NCI-H69 (cell line): ENCODE measurements at regions not wholly inside any gene's neighbourhood (a gene's known extent, or its start where the extent isn't known, plus 50 kb on each side); places are given as distances from the start of the nearest gene placed in this dataset.
A peak's percentile ranks its signal among the peaks of the same experiment; 100 is the strongest.
"Not testable (repeated sequence)": the region's sequence is repeated elsewhere in the genome, so short reads cannot be mapped to it uniquely, and the experiment has no call there.

ENCODE experiments used
- DNase-seq: peaks from one replicate; lab custom pipeline; 2025; lab: John Stamatoyannopoulos, UW

- peak; percentile 30 for DNase-seq
Observed at GRCh38 chr2:49686291-49686690, 532.0 kb upstream of the FSHR start.

DNA sequence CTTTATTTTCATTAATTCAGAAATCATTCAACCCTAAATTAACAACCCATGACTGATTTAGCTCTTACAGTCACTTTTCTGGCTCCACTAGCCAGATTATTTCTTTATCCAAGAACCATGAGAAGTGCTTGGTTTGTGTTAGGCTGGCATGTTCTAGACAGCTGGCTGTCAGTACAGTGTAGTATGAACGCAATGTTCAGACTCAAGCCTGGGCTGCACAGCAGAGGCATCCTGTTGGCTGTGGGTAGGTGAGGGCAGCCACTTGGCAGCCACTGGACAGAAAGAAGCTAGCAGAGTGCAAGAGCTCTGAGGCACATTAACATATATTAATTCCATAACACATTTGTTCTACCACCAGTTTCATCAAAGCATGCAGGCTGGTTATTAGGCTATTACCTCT is 522.9 kb upstream of the FSHR start:
- no peak for DNase-seq

DNA sequence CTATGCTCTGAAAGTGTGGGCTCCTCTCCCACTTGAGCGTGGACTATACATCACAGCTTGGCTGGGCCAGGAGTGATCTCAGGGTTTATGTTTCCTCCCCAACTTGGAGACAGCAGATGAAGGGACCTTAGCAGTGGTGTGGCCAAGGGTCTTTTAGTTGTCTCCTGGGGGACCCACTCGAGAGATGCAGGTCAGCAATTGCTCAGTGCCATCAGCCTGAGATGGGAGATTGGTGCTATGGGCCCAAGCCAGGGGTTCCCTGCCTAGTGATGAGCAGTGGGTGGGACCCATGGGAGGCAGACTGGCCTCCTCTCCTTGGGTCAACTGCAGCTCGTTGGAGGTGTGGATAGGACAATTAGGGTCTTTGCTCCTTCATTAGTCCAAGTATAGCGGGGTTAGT is 510.5 kb upstream of the FSHR start:
- no peak for DNase-seq

DNA sequence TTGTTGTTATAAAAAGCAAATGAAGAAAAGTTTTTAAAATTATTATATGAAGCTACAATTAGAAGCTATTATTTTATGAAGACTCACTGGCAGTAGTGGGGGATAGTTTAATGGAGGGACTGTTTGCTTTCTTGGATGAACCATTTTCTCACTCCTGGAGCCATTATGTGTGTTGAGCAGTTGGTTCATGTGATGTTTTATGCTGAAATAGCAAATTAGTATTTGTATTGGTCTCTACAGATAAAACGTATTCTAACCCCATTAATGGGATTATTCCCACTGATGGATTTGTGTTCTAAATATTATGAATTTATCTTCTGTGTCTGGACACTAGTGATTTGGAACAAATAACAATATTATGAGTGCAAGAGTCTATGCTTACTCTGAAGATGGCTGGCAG is 507.5 kb upstream of the FSHR start:
- DNase-seq = no peak

DNA sequence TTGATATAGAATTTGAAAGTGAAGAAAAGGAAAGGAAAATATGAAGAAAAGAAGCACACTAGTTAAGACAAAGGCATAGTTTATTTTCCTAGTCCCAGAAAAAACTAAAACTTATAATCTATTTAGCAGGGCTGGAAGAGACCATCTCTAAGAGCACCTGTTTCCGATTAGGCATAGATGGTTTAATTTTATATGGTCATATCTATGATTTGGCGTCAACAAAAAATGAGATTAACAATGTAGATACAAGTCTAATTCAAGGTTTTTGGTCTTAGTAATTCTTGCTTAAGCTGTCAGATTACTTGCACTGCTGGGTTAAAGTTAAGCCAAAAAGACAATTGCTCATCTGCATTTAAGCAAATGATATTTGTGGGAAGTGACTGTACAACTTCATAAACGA is 502.5 kb upstream of the FSHR start:
- no peak for DNase-seq

DNA sequence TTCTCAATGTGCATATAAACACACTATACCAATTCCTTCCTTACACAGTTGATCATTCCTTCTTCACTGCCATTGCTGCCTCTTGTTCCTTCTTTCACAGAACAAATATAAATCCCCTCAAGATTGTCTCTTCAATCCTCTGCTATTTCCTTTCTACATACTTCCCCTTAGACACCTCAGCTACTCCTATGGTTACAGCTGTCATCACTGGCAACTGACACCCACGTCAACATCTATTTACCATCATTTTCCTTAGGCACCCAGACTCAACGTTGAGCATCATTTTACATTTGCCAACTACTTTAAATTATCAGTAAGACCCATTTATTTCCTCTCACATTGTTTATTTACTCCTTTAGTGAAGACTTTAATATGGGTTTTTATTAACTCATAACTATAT is 488.8 kb upstream of the FSHR start:
- DNase-seq = no peak

- no peak for DNase-seq
Observed at GRCh38 chr2:49640630-49641029, 486.3 kb upstream of the FSHR start.

GRCh38 chr2:49621016-49621415 is 466.7 kb upstream of the FSHR start:
- no peak for DNase-seq

- DNase-seq = peak; percentile 22
Observed at GRCh38 chr2:49619804-49620203, 465.5 kb upstream of the FSHR start.

DNA sequence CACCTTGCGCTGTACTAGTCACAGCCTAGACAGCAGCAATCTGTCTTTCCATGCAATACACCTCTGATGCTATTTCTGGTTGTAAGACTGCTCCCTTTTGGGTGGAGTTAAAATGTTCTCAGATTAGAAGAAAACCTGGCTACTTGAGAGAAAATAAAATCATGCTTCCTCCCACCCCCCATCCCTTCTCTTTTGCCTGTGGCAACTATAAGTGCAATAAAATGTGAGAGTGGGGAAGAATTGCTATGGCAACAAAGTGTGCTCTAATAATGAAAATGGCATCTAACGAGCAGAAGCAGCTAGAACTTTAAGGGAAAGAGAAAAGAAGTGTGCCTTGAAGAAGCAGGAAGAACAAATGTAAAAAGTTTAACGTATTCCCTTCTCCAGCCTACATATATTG is 464.2 kb upstream of the FSHR start:
- no peak for DNase-seq

GRCh38 chr2:49616800-49617199 is 462.5 kb upstream of the FSHR start:
- DNase-seq = peak; percentile 55

DNA sequence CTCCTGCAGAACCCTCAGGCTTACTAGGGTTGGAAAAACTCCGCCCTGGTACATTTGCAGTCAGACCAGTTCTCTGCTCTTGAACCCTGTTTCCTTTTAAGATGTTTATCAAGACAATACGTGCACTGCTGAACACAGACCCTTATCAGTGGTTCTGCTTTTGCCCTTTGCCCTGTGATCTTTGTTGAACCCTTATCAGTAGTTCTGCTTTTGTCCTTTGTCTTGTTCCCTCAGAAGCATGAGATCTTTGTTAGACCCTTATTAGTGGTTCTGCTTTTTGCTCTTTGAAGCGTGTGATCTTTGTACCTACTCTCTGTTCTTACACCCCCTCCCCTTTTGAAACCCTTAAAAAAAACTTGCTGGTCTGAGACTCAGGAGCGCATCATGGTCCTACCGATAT is 457.5 kb upstream of the FSHR start:
- not testable (repeated sequence) for DNase-seq

GRCh38 chr2:49600524-49600923 is 446.2 kb upstream of the FSHR start:
- DNase-seq = no peak

GRCh38 chr2:49598231-49598630 is 443.9 kb upstream of the FSHR start:
- DNase-seq = no peak

DNA sequence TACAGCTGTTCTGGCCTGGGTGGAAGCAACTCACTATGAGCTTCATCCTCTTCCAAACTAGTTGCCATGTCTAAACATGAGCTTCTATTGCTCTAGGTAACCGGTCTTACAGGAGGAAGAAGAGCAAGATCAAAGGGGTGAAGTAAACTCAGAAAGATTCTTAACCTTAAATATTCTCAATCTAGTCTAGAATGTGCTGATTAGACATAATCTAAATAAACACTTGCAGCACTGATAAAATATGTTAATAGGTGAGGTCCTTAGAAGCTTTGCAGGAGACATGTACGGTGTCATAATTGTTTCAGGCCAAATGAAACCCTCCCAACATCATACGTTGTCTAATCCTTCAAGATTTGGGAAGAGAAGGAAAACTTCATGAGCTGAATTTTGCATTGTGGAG is 431.6 kb upstream of the FSHR start:
- DNase-seq = no peak

DNA sequence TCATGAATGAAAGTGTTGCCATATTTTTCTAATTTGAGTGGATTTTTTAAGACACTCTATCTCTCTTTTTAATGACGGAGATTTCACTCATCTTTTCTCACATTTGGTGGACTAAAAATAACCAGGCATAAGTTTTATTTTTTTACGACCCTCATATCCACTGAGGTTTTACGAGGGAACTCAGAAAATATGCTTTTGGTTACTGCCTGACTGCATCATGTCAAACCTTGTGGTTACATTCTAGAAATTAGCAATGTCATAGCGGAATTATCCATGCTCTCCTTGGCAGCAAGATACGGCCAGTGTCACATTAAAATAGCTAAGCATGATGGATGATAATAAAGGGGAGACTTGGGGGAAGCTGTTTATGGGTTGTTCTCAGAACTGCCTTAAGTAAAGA is 428.6 kb upstream of the FSHR start:
- DNase-seq = no peak

- no peak for DNase-seq
Observed at GRCh38 chr2:49577041-49577440, 422.7 kb upstream of the FSHR start.

DNA sequence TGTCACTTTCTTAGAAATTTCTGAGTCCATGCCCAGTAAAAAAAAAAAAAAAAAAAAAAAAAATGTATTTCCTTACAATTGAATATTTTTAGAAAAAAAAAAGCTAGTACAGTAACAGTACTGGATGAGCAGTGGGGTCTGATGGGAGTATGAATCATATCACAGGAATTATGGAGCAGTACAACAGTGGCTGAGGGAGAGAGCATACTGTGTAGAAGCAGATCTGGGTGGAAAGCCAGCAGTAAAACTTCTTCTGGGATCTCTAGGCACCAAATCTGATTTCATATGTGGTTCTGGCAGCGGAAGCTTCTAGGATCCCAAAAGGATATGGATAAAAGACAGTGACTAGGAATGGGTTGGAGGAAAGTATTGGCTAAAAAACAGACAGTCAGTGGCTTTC is 414.9 kb upstream of the FSHR start:
- no peak for DNase-seq

DNA sequence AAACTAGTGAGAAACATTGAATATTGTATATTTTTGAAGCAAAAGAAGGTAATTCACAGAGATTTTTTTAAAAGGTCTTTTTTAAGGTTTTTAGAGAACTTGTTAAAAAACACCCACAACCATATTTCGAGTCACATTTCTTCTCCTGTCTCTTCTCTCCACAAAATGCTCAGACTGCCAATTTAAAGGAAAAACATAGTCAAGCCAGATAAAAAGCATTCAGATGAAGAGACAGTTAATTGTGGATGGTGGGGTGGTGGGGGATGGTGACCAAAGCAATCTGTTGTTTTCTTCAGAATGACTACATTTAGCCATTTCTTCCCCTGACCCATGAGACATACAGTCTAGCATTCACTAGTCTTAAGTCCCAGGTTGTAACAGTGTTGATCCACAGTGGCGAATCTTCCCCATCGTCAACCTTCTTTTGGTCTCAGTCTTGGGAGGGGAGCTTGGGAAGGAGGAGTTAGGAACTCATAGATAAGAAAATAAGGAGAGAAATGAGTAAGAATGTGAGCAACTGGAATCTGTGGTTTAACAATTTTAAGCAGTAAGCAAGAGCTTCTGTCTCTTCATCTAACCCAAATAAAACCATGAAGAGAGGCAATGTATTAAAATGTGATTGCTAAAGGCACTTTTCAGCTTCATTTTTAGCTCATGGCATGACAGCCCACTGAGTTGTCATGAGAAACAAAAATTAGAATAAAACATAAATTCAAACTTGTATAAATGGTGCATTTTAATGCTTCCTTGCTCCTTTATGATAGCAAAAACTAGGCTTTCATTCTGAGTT is 413.7 kb upstream of the FSHR start:
- no peak for DNase-seq

- no peak for DNase-seq
Observed at GRCh38 chr2:49567021-49567420, 412.7 kb upstream of the FSHR start.

GRCh38 chr2:49553658-49554057 is 399.3 kb upstream of the FSHR start:
- no peak for DNase-seq

- no peak for DNase-seq
Observed at GRCh38 chr2:49532702-49533101, 378.4 kb upstream of the FSHR start.

- DNase-seq = no peak
Observed at GRCh38 chr2:49515996-49516782, 361.9 kb upstream of the FSHR start.

- DNase-seq = no peak
Observed at GRCh38 chr2:49514201-49514600, 359.9 kb upstream of the FSHR start.
